HG02798 (cell line): ENCODE measurements at regions not wholly inside any gene's neighbourhood (a gene's known extent, or its start where the extent isn't known, plus 50 kb on each side); places are given as distances from the start of the nearest gene placed in this dataset.
"Not testable (repeated sequence)": the region's sequence is repeated elsewhere in the genome, so short reads cannot be mapped to it uniquely, and the experiment has no call there.

Experiments
- ATAC-seq: cut with Tn5 transposase; IDR thresholded peaks from one replicate; pipeline ENCODE4 v1.9.1; 2021; ENCODE audit warnings: mild to moderate bottlenecking; ENCODE audit not compliant: unreplicated experiment, poor library complexity

GRCh38 chr12:75944097-75944904 lies 87.3 kb downstream of the PHLDA1 start:
- peak; percentile 95 for ATAC-seq

DNA sequence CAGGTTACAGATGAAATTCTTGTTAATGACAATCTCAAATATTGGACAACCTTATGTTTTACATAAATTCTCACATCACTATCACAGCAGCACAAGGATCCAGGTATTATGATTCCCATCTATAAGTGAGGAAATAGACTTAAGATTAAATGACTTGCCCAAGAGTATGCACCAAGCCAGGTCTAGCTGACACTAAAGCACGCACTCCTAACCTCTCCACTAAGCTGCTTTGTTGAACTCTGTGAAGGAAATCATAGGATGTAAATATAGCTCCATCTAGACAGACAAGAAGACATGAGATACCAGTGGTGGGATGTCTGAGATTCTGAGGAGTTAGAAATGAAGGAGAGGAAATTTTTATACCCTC lies 87.9 kb downstream of the PHLDA1 start:
- ATAC-seq: no peak

DNA sequence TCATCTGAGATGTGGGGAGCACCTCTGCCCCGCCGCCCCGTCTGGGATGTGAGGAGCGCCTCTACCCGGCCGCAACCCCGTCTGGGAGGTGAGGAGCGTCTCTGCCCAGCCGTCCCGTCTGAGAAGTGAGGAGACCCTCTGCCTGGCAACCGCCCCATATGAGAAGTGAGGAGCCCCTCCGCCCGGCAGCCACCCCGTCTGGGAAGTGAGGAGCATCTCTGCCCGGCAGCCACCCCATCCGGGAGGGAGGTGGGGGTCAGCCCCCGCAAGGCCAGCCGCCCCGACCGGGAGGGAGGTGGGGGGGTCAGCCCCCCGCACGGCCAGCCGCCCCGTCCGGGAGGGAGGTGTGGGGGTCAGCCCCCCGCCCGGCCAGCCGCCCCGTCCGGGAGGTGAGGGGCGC lies 89.9 kb downstream of the PHLDA1 start:
- ATAC-seq: not testable (repeated sequence)

DNA sequence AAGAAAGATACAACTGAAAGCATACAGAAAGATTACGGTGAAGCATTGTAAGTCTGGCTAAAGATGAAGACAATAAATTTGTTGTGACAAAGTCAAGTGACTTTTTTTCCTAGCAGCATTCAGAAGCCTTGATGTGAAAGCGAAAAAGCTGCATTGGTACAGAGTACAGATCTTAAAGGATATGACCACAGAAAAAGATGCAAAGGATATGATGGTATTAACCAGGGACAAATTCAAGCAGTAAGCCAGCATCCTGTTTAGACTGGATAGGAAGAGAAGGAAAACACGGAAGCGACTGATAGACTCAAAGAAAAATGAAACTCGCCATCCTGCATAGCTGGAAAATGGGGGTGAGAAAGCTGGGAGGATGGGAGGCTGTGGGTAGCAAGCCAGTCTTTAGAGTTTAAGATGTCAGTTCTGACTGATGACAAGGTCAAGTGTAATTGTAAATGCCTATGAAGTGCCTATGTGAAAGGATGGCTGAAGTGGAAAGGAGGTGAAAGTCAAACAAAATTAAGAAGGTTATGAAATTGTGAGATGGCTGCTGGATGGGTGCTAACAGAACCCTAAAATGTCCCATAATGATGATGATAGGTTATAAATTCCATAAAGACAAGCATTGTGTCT lies 92.4 kb downstream of the PHLDA1 start:
- no peak for ATAC-seq

DNA sequence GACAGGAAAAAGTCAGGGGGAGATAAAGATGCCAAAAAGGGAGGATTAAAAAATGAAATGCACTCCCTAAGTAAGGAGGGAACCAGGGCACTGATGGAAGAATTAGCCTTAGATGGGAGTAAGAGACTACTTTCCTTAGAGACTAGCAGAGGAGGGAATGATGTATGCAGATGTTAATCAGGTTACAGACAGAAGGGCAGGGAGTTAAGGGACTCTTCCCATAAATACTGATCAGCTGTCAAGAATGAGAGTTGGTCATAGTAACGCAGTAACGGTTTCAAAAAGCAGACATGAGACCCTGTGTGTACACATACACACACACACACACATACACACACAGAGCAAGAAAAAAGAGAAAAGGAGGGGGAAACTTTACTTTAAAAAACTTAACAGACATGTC lies 93.4 kb downstream of the PHLDA1 start:
- no peak for ATAC-seq

DNA sequence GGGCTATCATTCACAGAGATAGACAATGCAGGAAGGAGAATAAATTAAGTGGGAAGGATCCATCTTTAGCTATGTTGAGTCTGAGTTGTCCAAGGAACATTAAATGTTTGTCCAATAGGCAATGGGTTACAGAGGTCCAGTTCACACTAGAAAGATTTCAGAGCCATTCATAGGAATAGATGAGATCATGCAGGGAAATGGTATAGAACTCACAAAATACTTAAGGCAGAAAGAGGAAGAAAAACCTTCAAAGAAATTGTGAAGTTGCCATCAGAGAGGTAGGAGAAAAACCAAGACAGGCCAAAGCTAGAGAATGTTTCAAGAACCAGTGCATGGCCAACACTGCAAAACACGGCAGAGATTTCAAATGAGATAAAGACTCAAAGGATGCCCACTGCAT lies 94.1 kb downstream of the PHLDA1 start:
- ATAC-seq: no peak

- ATAC-seq: no peak
Observed at GRCh38 chr12:75936515-75937440, 94.8 kb downstream of the PHLDA1 start.

DNA sequence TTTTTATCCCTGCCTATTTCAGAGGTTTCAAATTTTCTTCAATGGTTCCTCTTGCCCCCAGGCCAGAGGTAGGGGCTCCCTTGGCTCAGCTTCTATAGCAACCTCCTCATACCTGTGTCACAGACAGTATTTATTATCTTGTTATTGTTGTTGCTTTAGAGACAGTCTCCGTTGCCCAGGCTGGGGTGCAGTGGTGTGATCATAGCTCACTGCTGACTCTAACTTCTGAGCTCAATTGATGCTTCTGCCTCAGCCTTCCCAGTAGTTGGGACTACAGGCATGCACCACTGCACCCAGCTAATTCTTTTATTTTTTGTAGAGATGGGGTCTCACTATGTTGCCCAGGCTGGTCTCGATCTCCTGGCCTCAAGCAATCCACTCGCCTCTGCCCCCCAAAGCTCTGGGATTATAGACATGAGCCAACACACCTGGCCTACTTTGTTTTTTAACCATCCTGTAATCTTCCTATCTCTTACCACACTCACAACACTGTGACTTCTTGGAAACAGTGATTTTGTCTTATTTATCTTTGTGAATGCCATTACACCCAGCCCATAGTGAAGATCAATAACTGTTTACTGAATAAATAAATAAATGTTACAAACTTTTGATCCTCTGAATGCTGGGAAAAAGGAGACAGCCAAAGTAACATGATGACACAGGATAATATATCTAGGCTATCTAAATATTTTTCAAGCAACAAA lies 95.9 kb downstream of the PHLDA1 start:
- ATAC-seq: no peak

DNA sequence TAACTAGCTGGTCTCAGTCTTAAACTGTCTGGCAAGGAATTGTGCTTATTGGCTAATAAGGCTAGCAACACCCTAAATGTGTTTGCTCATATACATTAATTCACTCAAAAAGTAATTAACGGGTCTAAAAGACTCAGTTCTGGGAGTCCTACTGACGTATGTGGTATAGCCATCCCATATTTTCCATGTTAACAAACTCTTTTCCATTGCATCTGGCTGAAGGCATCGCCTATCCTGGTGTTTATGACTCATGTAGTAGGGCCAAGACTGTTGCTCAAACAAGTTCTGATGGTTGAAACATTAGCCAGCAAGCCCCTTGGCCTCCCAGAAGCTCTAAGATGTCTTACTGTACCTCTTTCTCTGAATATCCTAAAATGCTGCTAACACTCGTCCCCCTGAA lies 98.5 kb downstream of the PHLDA1 start:
- ATAC-seq: no peak

- ATAC-seq: no peak
Observed at GRCh38 chr12:75932241-75932640, 99.3 kb downstream of the PHLDA1 start.

GRCh38 chr12:75923964-75924666 lies 107.5 kb downstream of the PHLDA1 start:
- no peak for ATAC-seq

DNA sequence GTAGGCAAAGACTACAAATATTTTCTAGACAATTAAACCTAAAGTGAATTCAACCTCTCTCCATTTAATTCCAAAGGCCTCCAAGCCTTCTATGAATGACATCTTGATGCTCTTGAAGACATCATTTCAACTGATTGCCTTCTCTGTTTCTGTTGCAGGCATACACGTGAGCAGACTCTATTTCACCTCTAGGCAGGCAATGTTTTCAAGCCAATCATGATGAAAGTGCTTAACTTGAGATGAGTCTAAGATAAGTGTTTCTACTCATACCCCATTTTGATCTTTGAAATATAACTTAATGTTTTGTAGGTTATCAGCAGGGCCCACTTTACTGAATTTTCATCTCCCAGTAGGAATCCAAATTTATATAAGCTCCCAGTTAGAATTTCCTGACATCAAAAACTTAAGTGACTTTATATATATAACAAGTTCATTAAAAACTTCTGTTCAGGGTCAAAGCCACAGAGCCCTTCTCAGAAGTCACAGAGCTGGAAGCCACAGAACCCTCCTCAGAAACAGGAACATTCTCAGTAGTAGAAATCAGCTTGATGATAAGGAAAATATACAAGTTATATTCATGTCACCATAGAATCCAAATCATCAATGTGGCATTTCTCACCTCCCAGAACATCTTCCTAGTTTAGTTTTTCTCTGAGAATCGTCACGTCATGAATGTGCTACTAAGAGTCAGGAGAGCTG lies 108.5 kb downstream of the PHLDA1 start:
- no peak for ATAC-seq

DNA sequence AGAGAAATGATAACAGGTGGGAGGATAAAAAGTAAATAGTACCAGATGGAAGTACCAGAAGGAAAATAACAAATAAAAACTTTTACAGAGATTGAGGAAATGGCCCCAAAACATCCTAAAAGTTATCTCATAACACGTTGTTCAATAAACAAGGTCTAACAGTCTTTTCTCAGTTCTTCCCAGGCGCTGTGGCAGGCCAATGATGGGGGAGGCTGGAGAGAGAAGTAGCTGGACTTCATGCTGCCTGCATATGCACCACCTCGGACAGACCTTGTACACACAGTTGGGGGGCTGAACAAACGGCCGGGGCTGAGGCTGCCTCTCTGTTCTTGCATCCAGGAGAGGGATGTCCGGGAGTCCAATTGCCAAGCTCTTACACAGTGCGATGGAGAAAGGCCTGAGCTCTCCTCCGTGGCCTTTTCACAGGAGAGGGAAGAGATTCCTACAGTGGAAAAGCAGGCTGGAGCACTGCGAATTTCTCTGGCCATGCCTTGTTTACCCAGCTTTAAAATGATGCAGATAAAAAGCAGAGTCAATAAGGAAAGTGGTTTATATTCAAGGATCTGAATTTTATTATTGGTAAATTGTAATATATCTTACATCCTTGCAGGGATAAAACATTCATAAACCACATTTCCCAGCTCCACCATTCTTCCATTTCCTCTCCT lies 109.8 kb downstream of the PHLDA1 start:
- no peak for ATAC-seq

- ATAC-seq: no peak
Observed at GRCh38 chr12:75917715-75918114, 113.9 kb downstream of the PHLDA1 start.

DNA sequence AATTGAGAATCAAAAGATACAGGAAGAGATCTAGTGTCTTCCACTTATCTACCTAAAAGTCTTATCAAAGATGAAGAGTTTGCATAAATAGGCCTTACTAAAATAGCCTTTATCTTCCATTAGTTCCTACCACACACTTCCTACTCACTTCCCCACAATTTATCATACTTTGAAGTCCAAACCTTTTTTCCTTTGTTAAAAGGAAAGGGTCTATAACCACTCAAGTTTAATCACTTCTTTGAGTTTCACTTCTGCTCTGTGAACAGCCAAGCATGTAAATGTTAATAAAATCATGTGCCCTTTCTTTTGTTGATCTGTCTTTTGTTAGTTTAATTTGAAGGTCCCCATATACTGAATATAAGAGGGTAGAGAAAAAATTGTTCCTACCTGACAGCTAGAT lies 114.5 kb downstream of the PHLDA1 start:
- ATAC-seq: peak; percentile 54

- no peak for ATAC-seq
Observed at GRCh38 chr12:75913502-75914351, 117.8 kb downstream of the PHLDA1 start.

- ATAC-seq: no peak
Observed at GRCh38 chr12:75909714-75910656, 121.6 kb downstream of the PHLDA1 start.
